Keratinocyte (primary cell): ENCODE measurements at regions not wholly inside any gene's neighbourhood (a gene's known extent, or its start where the extent isn't known, plus 50 kb on each side); places are given as distances from the start of the nearest gene placed in this dataset.

Experiments used
- DNase-seq: peaks from one replicate; pipeline ENCODE4 v3.0.0-alpha.2; 2011; ENCODE audit warnings: low read depth, missing footprints, low spot score
- FAIRE-seq: peaks from 2 replicates; lab custom pipeline; 2011; peaks lifted over from hg19 to GRCh38; lab: Jason Lieb, UNC
- H2AFZ ChIP-seq: 2 replicates; pipeline ENCODE4 v1.6.0; 2012; ENCODE audit warnings: low read length, control low read depth, inconsistent platforms; ENCODE audit not compliant: control insufficient read depth
- H3K27ac ChIP-seq: 2 replicates; pipeline ENCODE4 v1.5.1; 2011; ENCODE audit warnings: low read length; ENCODE audit not compliant: control insufficient read depth, insufficient read depth
- H3K27me3 ChIP-seq: 3 replicates; pipeline ENCODE4 v1.6.0; 2011; ENCODE audit warnings: low read length; ENCODE audit not compliant: control insufficient read depth, insufficient read depth; ENCODE audit errors: extremely low read depth
- H3K36me3 ChIP-seq, 2 experiments: 2 replicates in 1 of 2; 3 replicates in 1 of 2; pipeline ENCODE4 v1.5.1; 2011; ENCODE audit warnings: low read length in 2 of 2, mild to moderate bottlenecking in 1 of 2; ENCODE audit not compliant: control insufficient read depth in 2 of 2, insufficient read depth in 2 of 2; ENCODE audit errors: extremely low read depth in 1 of 2
- H3K4me1 ChIP-seq: 3 replicates; pipeline ENCODE4 v1.5.1; 2011; ENCODE audit warnings: low read length; ENCODE audit not compliant: control insufficient read depth, insufficient read depth; ENCODE audit errors: extremely low read depth
- H3K4me2 ChIP-seq: 3 replicates; pipeline ENCODE4 v1.6.0; 2011; ENCODE audit warnings: low read depth, low read length; ENCODE audit not compliant: control insufficient read depth, insufficient read depth; ENCODE audit errors: extremely low read depth
- H3K4me3 ChIP-seq, 3 experiments: fragments of 200-600 bp in 1 of 3; sonication (generic) in 1 of 3; 2 replicates in 2 of 3; 3 replicates in 1 of 3; pipeline ENCODE4 v1.5.1; 2011 to 2016; ENCODE audit warnings: low read length in 3 of 3, mild to moderate bottlenecking in 3 of 3, control low read depth in 2 of 3, inconsistent platforms in 1 of 3, low read depth in 1 of 3, mixed read lengths in 1 of 3, mixed run types in 1 of 3, moderate library complexity in 1 of 3; ENCODE audit not compliant: control insufficient read depth in 2 of 3, insufficient read depth in 2 of 3; ENCODE audit errors: extremely low read depth in 1 of 3
- H3K79me2 ChIP-seq: 2 replicates; pipeline ENCODE4 v1.6.0; 2012; ENCODE audit warnings: low read length; ENCODE audit not compliant: control insufficient read depth, insufficient read depth
- H3K9ac ChIP-seq: 3 replicates; pipeline ENCODE4 v1.6.0; 2011; ENCODE audit warnings: low read length; ENCODE audit not compliant: control insufficient read depth, insufficient read depth; ENCODE audit errors: extremely low read depth
- H3K9me1 ChIP-seq: 3 replicates; pipeline ENCODE4 v1.6.0; 2011; ENCODE audit warnings: low read length; ENCODE audit not compliant: control insufficient read depth, insufficient read depth; ENCODE audit errors: extremely low read depth
- H3K9me3 ChIP-seq: 2 replicates; pipeline ENCODE4 v1.5.1; 2012; ENCODE audit warnings: low read depth, low read length; ENCODE audit not compliant: control insufficient read depth
- H4K20me1 ChIP-seq: 3 replicates; pipeline ENCODE4 v1.6.0; 2011; ENCODE audit warnings: low read length; ENCODE audit not compliant: control insufficient read depth, insufficient read depth; ENCODE audit errors: extremely low read depth
- EZH2 ChIP-seq: IDR thresholded peaks from one replicate; pipeline ENCODE4 v1.6.1; 2012; ENCODE audit warnings: inconsistent platforms, mild to moderate bottlenecking, low read length, moderate library complexity
- dilution Hi-C: fragments of 300-500 bp; cut with MboI; formaldehyde crosslinking; loops from one replicate; pipeline ENCODE4 v1.7.0; 2020; ENCODE audit warnings: low sequenced_read_pairs; ENCODE audit not compliant: extremely low pct_ligation_motif_present
- TF ChIP-seq, protein P1 (sequence below), 3 experiments: IDR thresholded peaks in 1 of 3; conservative IDR thresholded peaks in 1 of 3; optimal IDR thresholded peaks in 1 of 3; 2 replicates in 2 of 3; 3 replicates in 1 of 3; pipeline versions ENCODE3 to v1.5.1; 2011; ENCODE audit warnings: low read length in 3 of 3, mild to moderate bottlenecking in 3 of 3, moderate library complexity in 2 of 3, control low read depth in 1 of 3, inconsistent platforms in 1 of 3; ENCODE audit not compliant: insufficient read depth in 2 of 3; ENCODE audit errors: extremely low read depth in 1 of 3

DNA sequence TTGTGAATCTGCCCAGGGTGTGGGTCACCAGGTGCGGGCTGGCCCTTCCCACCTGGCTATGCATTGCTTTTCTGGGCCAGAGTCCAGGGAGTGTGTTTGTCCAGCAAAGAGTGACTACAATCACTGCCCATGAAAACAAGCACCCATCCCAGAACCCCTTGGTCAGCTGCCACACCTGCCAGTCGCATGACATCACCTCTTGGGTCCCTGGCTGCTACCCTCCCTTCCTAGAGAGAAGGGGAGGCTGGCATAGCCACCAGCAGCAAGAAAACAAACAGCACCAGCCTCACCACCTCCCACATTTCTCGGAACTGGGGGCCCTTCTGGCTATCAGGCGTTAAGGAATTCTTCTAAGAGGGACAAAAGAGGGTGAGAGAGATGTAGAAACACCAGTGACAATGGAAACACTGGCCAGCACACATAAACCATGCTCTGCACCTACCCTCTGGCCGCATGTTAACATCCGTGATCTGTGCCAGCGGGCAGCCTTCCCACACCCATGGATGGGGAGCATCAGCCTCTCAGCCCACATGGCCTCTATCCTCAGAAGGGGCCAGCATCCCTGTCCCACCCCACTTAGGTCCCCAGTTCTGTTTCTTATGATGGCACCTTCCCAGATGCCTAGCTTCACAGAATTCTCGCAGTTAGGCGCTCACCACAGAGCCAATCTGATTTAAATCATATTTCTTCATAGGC, 109.7 kb upstream of the GLI2 start:
- Histone ChIP-seq H3K4me2 (no peak overlapping the region), H3K9me1 (no peaks in the 10 kb centered on the region), H3K27me3 (peaks cover 3% of the 10 kb centered on the region), H3K79me2 (no peaks in the 10 kb centered on the region), H3K9ac (no peak overlapping the region), H3K9me3 (peaks cover 3% of the 10 kb centered on the region), H3K4me1 (peaks cover 6% of the 10 kb centered on the region), H4K20me1 (no peaks in the 10 kb centered on the region), H3K36me3 (no peaks in the 10 kb centered on the region), H3K4me3 (no peak overlapping the region), H3K27ac (no peak overlapping the region), H2AFZ (no peak overlapping the region)
- dilution Hi-C loops: no loop called here
- FAIRE-seq (no peak), DNase-seq (no peak)
- TF ChIP-seq, protein P1, sequence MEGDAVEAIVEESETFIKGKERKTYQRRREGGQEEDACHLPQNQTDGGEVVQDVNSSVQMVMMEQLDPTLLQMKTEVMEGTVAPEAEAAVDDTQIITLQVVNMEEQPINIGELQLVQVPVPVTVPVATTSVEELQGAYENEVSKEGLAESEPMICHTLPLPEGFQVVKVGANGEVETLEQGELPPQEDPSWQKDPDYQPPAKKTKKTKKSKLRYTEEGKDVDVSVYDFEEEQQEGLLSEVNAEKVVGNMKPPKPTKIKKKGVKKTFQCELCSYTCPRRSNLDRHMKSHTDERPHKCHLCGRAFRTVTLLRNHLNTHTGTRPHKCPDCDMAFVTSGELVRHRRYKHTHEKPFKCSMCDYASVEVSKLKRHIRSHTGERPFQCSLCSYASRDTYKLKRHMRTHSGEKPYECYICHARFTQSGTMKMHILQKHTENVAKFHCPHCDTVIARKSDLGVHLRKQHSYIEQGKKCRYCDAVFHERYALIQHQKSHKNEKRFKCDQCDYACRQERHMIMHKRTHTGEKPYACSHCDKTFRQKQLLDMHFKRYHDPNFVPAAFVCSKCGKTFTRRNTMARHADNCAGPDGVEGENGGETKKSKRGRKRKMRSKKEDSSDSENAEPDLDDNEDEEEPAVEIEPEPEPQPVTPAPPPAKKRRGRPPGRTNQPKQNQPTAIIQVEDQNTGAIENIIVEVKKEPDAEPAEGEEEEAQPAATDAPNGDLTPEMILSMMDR (optimal IDR thresholded peaks at IDR 0.05 in 1 of 3, IDR thresholded peaks at IDR 0.05 in 1 of 3, conservative IDR thresholded peaks at IDR 0.05 in 1 of 3; ENCODE audit: extremely low read depth in 1 of 3, insufficient read depth in 2 of 3, low read length in 3 of 3): no peak
- TF ChIP-seq EZH2: no peak

DNA sequence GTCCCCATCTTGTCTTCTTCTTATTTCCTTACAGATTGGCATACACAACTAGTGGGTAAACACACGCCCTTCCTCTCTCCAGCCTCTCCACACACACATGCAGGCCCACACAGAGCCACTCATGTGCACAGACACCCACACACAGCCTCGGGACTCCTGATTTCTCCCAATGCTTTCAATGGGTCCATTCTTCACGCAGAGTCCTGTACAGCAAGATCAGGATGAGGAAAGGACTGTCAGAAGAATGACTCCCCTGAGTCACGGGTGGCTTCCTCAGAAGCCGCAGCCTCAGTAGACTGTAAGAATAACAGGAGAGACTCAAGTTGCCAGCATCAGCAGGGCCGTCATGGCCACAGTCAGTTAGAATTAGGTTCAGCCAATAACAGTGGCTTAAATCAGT, 109.1 kb upstream of the GLI2 start:
- no peaks in the 10 kb centered on the region for H3K79me2 ChIP-seq
- dilution Hi-C loops: no loop called here
- FAIRE-seq (no peak), DNase-seq (no peak)
- no peak for TF ChIP-seq EZH2
- TF ChIP-seq, protein P1 (optimal IDR thresholded peaks at IDR 0.05 in 1 of 3, IDR thresholded peaks at IDR 0.05 in 1 of 3, conservative IDR thresholded peaks at IDR 0.05 in 1 of 3; ENCODE audit: extremely low read depth in 1 of 3, insufficient read depth in 2 of 3, low read length in 3 of 3): no peak
- H3K36me3 ChIP-seq: no peaks in the 10 kb centered on the region
- H3K9me3 ChIP-seq: peaks cover 3% of the 10 kb centered on the region
- H3K4me1 ChIP-seq: peaks cover 9% of the 10 kb centered on the region
- H3K4me3 ChIP-seq: no peak overlapping the region
- no peak overlapping the region for H3K4me2 ChIP-seq
- no peaks in the 10 kb centered on the region for H4K20me1 ChIP-seq
- H3K9me1 ChIP-seq: no peaks in the 10 kb centered on the region
- no peak overlapping the region for H2AFZ ChIP-seq
- no peak overlapping the region for H3K9ac ChIP-seq
- H3K27me3 ChIP-seq: peaks cover 3% of the 10 kb centered on the region
- H3K27ac ChIP-seq: no peak overlapping the region
